ENCODE measurements at regions not wholly inside any gene's neighbourhood (a gene's known extent, or its start where the extent isn't known, plus 50 kb on each side); places are given as distances from the start of the nearest gene placed in this dataset.
A peak's percentile ranks its signal among the peaks of the same experiment; 100 is the strongest.

GRCh38 chr2:220221992-220222391 lies 594.6 kb downstream of the SLC4A3 start:
- no peak overlapping the region for H3K4me3 ChIP-seq (ENCODE audit: low read depth, low read length)
- no peak for DNase-seq (ENCODE audit: low read depth)
- in situ Hi-C loops (cut with HindIII; ENCODE audit: low sequenced_read_pairs), result no loop called here
- TF ChIP-seq CTCF (IDR thresholded peaks at IDR 0.05; ENCODE audit: low read depth, low read length, missing control alignments), result no peak

DNA sequence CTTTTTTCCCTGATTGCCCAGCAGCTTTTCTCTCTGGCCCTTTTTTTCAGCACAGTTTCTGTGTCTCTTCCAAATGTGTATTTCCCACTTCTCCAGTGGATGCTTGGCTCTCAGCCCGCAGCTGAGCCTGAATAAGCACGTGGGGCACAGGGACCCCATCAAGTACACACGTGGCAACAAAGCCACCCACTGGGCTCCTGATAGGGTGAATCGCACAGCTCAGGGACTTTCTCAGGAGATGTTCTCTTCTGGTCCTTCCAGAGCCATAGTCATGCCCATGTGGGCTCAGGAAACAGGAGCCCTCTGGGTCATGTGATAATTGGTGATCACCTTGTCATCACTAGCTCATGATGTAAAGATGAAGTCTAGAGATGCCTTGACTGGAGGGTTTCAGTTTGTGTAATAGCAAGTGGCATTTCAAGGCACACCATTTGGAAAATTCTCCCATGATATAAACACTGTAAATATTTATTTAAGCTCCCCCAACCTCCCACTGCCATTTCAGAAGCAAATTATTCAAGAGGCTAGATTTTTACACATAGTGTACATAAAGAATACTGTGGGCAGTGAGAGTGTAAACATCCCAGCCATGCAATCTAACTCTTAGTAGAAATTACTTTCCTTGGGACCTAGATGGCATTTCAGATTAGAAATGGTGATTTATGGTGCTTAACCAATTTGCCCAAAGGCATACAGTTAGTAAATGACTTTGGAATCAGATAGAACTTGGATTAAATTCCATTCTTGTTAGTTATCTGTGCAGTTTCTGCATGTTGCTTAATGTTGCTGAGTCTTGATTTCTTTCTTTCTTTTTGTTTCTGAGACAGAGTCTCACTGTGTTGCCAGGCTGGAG lies 597.5 kb downstream of the SLC4A3 start:
- in situ Hi-C loops (cut with HindIII; ENCODE audit: low sequenced_read_pairs), result loop anchor here (5.0 kb wide), 1 partner anchor 37 kb away; no protein-coding TSS in a partner anchor
- DNase-seq (ENCODE audit: low read depth), result peak; percentile 27
- no peak for TF ChIP-seq CTCF (IDR thresholded peaks at IDR 0.05; ENCODE audit: low read depth, low read length, missing control alignments)
- no peak overlapping the region for H3K4me3 ChIP-seq (ENCODE audit: low read depth, low read length)

GRCh38 chr2:220226076-220226475 lies 598.6 kb downstream of the SLC4A3 start:
- no peak overlapping the region for H3K4me3 ChIP-seq (ENCODE audit: low read depth, low read length)
- in situ Hi-C loops (cut with HindIII; ENCODE audit: low sequenced_read_pairs), result loop anchor here (5.0 kb wide), 1 partner anchor 36 kb away; no protein-coding TSS in a partner anchor
- no peak for TF ChIP-seq CTCF (IDR thresholded peaks at IDR 0.05; ENCODE audit: low read depth, low read length, missing control alignments)
- no peak for DNase-seq (ENCODE audit: low read depth)

GRCh38 chr2:220226546-220226945 lies 599.1 kb downstream of the SLC4A3 start:
- in situ Hi-C loops (cut with HindIII; ENCODE audit: low sequenced_read_pairs), result loop anchor here (5.0 kb wide), 1 partner anchor 36 kb away; no protein-coding TSS in a partner anchor
- TF ChIP-seq CTCF (IDR thresholded peaks at IDR 0.05; ENCODE audit: low read depth, low read length, missing control alignments), result no peak
- DNase-seq (ENCODE audit: low read depth), result no peak
- no peak overlapping the region for H3K4me3 ChIP-seq (ENCODE audit: low read depth, low read length)

- peak; percentile 22 for DNase-seq (ENCODE audit: low read depth)
- in situ Hi-C loops (cut with HindIII; ENCODE audit: low sequenced_read_pairs), result loop anchor here (5.0 kb wide), 1 partner anchor 35 kb away; no protein-coding TSS in a partner anchor
Observed at GRCh38 chr2:220227266-220227920, 600.0 kb downstream of the SLC4A3 start.

More at GRCh38 chr2:220227266-220227920, 600.0 kb downstream of the SLC4A3 start:
- no peak overlapping the region for H3K4me3 ChIP-seq (ENCODE audit: low read depth, low read length)
- no peak for TF ChIP-seq CTCF (IDR thresholded peaks at IDR 0.05; ENCODE audit: low read depth, low read length, missing control alignments)

Data from astrocyte of the cerebellum (primary cell).